ENCODE measurements at regions not wholly inside any gene's neighbourhood (a gene's known extent, or its start where the extent isn't known, plus 50 kb on each side); places are given as distances from the start of the nearest gene placed in this dataset.
A peak's percentile ranks its signal among the peaks of the same experiment; 100 is the strongest.
"Not testable (repeated sequence)": the region's sequence is repeated elsewhere in the genome, so short reads cannot be mapped to it uniquely, and the experiment has no call there.

DNA sequence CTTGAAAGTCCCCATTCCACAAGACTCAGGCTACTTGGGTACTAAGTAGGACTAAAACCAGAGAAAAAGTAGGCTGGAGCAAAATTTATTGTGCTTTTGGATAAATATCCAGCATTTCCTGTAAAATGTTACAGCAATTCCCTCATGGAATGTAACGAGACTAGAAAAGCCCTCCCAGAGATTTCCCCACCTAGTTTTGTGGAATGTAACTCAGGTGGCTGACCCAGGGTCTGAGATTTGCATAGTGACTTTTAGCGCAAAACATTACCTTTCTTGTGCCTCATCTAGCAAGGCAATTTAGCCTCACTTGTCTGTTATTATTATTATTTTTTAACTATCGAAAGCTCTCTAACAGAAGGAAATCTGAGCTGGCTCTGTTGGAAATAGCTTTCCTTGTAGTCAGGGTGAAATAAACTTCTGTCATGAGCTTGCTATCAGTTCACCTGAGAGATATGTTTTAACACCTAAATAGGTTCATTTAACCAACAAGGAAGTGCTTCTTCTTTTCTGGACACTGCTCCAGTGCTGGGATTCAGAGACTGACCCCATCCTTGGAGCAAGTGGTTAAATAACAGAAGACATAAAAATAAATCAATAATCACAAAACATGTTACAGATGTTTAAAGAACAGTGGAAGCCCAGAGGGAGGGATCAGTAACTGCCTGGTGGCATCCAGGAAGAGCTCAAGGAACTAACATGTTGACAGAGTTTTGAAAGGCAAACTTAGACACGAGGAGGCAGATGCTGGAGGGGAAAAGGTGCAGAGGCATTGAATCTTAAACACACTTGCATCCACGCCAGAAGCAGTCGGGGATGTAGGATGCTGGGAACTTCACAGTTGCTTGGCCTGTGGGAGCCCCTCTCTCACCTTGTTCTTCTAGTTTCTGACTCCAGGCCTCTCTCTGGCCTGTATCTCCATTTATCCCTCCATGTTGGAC, 68.3 kb upstream of the RHOU start:
- Mint-ChIP-seq H3K4me3 (no peak overlapping the region), H3K4me1 (no peaks in the 10 kb centered on the region), H3K9me3 (no peaks in the 10 kb centered on the region), H3K36me3 (no peaks in the 10 kb centered on the region), H3K27me3 (peaks cover 0 to 10% of the 10 kb centered on the region in 2 donors), H3K27ac (no peak overlapping the region)
- no peak for ATAC-seq (replicated peaks in 1 of 4)
- H3K36me3 ChIP-seq (ENCODE audit: control insufficient read depth in 2 of 2, extremely low read depth in 1 of 2, insufficient read depth in 1 of 2, low read length in 1 of 2), result no peaks in the 10 kb centered on the region
- peaks cover 0 to 6% of the 10 kb centered on the region in 2 experiments for H3K27me3 ChIP-seq (replicated peaks in 1 of 2; ENCODE audit: control insufficient read depth in 2 of 2, extremely low read depth in 1 of 2, insufficient read depth in 2 of 2, low read length in 1 of 2)
- POLR2A ChIA-PET, result interaction anchor here (0.6 kb wide), 3 partner anchors 188 to 815 kb away, joined by 3 to 13 read pairs (median 4); no protein-coding TSS in a partner anchor
- peaks cover 0 to 3% of the 10 kb centered on the region in 2 experiments for H3K4me1 ChIP-seq (ENCODE audit: control insufficient read depth in 1 of 2, extremely low read depth in 1 of 2, insufficient read depth in 2 of 2, low read length in 2 of 2)
- no peaks in the 10 kb centered on the region for H3K9me3 ChIP-seq
- H3K4me3 ChIP-seq (ENCODE audit: control insufficient read depth in 1 of 2, extremely low read depth in 1 of 2, low read length in 1 of 2), result no peak overlapping the region
- CTCF ChIA-PET, result interaction anchor here in 1 of 2 donors (1.0 to 3.2 kb wide), 3 partner anchors 560 to 815 kb away, joined by 3 to 23 read pairs (median 3); no protein-coding TSS in a partner anchor
- no peak overlapping the region for H3K27ac ChIP-seq (ENCODE audit: low read length)
- DNase-seq, result no peak
- WGBS (ENCODE audit: insufficient coverage), result 83% methylated on average over 2 of the region's 6 CpGs

DNA sequence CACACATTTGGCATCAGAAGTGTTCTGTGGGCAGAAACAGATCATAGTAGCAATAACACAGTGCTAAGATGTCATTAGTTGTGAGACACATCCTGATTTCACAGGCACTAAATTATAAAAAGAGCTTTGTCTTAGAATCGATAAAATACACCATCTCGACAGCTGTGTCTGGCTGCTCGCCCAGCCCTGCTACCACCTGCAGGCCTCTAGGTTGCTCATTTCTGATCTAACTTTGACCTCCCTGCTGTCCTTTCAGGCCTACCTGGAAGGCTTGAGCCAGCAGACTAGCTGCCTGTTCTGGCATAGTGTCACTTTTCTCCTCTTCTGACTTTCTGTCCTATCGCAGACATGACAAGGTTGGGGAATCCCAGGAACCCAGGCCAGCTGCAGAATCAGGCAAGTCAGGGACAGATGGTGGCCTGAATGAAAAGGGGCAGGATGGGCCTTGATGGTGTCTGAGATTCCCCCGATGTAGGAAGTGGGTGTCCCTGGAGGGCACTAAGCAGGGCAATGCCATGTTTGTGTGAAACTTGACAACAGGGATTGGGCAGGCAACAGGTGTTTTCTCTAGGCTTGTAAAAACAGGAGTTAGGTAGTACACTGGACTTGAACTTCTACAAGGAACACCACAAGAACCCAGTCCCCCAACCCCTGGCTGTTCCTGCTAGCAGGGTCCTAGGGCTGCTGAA, 66.6 kb upstream of the RHOU start:
- no peak for ATAC-seq (replicated peaks in 1 of 4)

DNA sequence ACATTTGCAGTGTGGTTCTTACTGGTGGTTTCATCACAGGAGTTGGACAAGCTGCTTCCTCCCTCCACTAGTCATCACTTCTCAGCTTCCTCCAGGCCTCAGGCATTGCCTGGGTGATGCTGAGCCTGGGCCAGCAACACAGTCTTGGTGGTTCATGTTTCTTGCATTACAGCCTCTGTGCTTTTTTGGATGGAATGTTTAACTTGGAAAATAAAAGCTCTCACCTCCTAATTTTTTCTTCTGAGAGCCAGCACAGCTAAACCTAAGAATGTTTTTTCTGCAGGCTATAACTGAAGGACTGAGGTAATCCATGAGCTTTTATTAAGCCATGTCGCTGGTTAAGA, 66.1 kb upstream of the RHOU start:
- POLR2A ChIA-PET, result interaction anchor here (0.5 to 0.6 kb wide), 2 partner anchors 10 to 211 kb away, joined by 5 to 14 read pairs; no protein-coding TSS in a partner anchor
- Mint-ChIP-seq H3K27ac (no peak overlapping the region), H3K4me1 (no peaks in the 10 kb centered on the region), H3K4me3 (no peak overlapping the region), H3K9me3 (no peaks in the 10 kb centered on the region), H3K36me3 (no peaks in the 10 kb centered on the region), H3K27me3 (no peaks in the 10 kb centered on the region)
- WGBS (ENCODE audit: insufficient coverage), result no CpG with 5 or more reads among the region's 1 CpG
- CTCF ChIA-PET, result interaction anchor here (0.6 to 3.2 kb wide), 5 partner anchors 558 to 813 kb away, joined by 3 to 23 read pairs (median 3); no protein-coding TSS in a partner anchor
- no peaks in the 10 kb centered on the region for H3K9me3 ChIP-seq
- DNase-seq (no peak), ATAC-seq (replicated peaks in 1 of 4) (no peak)
- peaks cover 0 to 2% of the 10 kb centered on the region in 2 experiments for H3K27me3 ChIP-seq (replicated peaks in 1 of 2; ENCODE audit: control insufficient read depth in 2 of 2, extremely low read depth in 1 of 2, insufficient read depth in 2 of 2, low read length in 1 of 2)
- H3K4me1 ChIP-seq (ENCODE audit: control insufficient read depth in 1 of 2, extremely low read depth in 1 of 2, insufficient read depth in 2 of 2, low read length in 2 of 2), result peaks cover 0 to 3% of the 10 kb centered on the region in 2 experiments
- no peaks in the 10 kb centered on the region for H3K36me3 ChIP-seq (ENCODE audit: control insufficient read depth in 2 of 2, extremely low read depth in 1 of 2, insufficient read depth in 1 of 2, low read length in 1 of 2)
- no peak overlapping the region for H3K27ac ChIP-seq (ENCODE audit: low read length)
- no peak overlapping the region for H3K4me3 ChIP-seq (ENCODE audit: control insufficient read depth in 1 of 2, extremely low read depth in 1 of 2, low read length in 1 of 2)

More for the DNA sequence above, 66.6 kb upstream of the RHOU start:
- ChIA-PET POLR2A (interaction anchor here (0.5 to 0.6 kb wide), 2 partner anchors 9 to 210 kb away, joined by 5 to 14 read pairs; no protein-coding TSS in a partner anchor), CTCF (interaction anchor here (0.8 to 3.2 kb wide), 4 partner anchors 559 to 814 kb away, joined by 3 to 23 read pairs (median 3); no protein-coding TSS in a partner anchor)
- H3K4me1 Mint-ChIP-seq, result no peaks in the 10 kb centered on the region
- H3K36me3 Mint-ChIP-seq, result no peaks in the 10 kb centered on the region
- peaks cover 0 to 3% of the 10 kb centered on the region in 2 experiments for H3K4me1 ChIP-seq (ENCODE audit: control insufficient read depth in 1 of 2, extremely low read depth in 1 of 2, insufficient read depth in 2 of 2, low read length in 2 of 2)
- no peak overlapping the region for H3K4me3 Mint-ChIP-seq
- H3K4me3 ChIP-seq (ENCODE audit: control insufficient read depth in 1 of 2, extremely low read depth in 1 of 2, low read length in 1 of 2), result no peak overlapping the region
- no peak overlapping the region for H3K27ac ChIP-seq (ENCODE audit: low read length)
- 93% methylated on average over 4 of the region's 5 CpGs for WGBS (ENCODE audit: insufficient coverage)
- no peaks in the 10 kb centered on the region for H3K36me3 ChIP-seq (ENCODE audit: control insufficient read depth in 2 of 2, extremely low read depth in 1 of 2, insufficient read depth in 1 of 2, low read length in 1 of 2)
- H3K27me3 Mint-ChIP-seq, result no peaks in the 10 kb centered on the region
- no peaks in the 10 kb centered on the region for H3K9me3 ChIP-seq
- H3K9me3 Mint-ChIP-seq, result no peaks in the 10 kb centered on the region
- peaks cover 0 to 6% of the 10 kb centered on the region in 2 experiments for H3K27me3 ChIP-seq (replicated peaks in 1 of 2; ENCODE audit: control insufficient read depth in 2 of 2, extremely low read depth in 1 of 2, insufficient read depth in 2 of 2, low read length in 1 of 2)
- no peak for DNase-seq
- H3K27ac Mint-ChIP-seq, result no peak overlapping the region

DNA sequence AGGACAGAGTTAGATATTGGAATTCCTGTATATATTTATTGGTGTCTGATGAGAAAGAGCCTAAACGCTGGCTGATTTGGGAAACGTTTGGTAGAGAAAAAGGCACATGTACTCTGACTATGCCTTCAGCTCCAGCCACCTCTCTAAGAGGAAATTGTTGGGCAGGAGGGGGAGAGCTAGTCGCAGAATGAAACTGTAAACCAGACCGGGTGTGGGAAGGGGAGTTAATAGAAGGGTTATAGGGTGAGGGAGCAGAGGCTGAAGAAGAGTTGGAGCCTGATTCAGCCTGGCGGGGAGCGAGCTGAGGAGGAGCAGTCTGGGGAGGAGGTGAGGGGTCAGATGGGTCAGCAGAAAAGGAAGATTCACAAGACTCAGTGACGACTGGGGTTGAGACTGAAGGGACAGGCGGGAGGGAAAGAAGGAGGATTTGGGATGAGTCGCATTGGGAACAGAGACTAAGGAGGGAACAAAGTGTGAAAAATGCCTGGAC, 54.2 kb upstream of the RHOU start:
- H3K27ac ChIP-seq (ENCODE audit: low read length); POLR2A ChIA-PET; H3K27me3 ChIP-seq (replicated peaks in 1 of 2; ENCODE audit: control insufficient read depth in 2 of 2, extremely low read depth in 1 of 2, insufficient read depth in 2 of 2, low read length in 1 of 2); ATAC-seq (replicated peaks in 1 of 4); DNase-seq; H3K9me3 ChIP-seq; H3K4me3 ChIP-seq (ENCODE audit: control insufficient read depth in 1 of 2, extremely low read depth in 1 of 2, low read length in 1 of 2); H3K36me3 Mint-ChIP-seq; H3K4me1 ChIP-seq (ENCODE audit: control insufficient read depth in 1 of 2, extremely low read depth in 1 of 2, insufficient read depth in 2 of 2, low read length in 2 of 2); H3K36me3 ChIP-seq (ENCODE audit: control insufficient read depth in 2 of 2, extremely low read depth in 1 of 2, insufficient read depth in 1 of 2, low read length in 1 of 2); H3K9me3 Mint-ChIP-seq; H3K4me1 Mint-ChIP-seq; CTCF ChIA-PET: not testable (repeated sequence)
- H3K27ac Mint-ChIP-seq, result peak overlapping the region in 1 of 2 donors; percentile 7
- H3K4me3 Mint-ChIP-seq, result peak overlapping the region in 2 of 3 donors; percentile 1 to 14
- H3K27me3 Mint-ChIP-seq, result peaks cover 32 to 35% of the 10 kb centered on the region in 2 donors
- 56% methylated on average over 8 of the region's 9 CpGs for WGBS (ENCODE audit: insufficient coverage)

DNA sequence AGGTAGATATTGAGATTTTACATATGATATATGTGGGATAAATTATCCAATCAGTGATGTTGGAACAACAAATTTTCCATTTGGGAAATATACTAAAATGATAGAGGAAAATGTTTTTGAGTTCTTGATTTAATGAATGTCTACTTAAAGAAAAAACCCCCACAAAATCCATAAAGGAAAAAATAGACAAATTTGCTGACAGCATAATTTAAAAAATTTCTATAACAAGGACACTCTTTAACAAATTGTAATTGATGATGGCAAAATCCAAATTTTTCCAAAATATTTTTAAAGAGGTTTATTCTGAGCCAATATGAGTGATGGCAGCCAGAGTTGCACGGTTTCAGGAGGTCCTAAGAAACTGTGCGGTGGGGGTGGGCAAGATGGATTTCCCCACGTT, 51.9 kb upstream of the RHOU start:
- Mint-ChIP-seq H3K9me3 (no peaks in the 10 kb centered on the region), H3K4me3 (no peak overlapping the region), H3K4me1 (no peaks in the 10 kb centered on the region), H3K36me3 (no peaks in the 10 kb centered on the region), H3K27ac (no peak overlapping the region), H3K27me3 (peaks cover 36 to 42% of the 10 kb centered on the region in 2 donors)
- Histone ChIP-seq H3K27ac (ENCODE audit: low read length) (no peak overlapping the region), H3K4me1 (ENCODE audit: control insufficient read depth in 1 of 2, extremely low read depth in 1 of 2, insufficient read depth in 2 of 2, low read length in 2 of 2) (no peaks in the 10 kb centered on the region), H3K9me3 (no peaks in the 10 kb centered on the region), H3K4me3 (ENCODE audit: control insufficient read depth in 1 of 2, extremely low read depth in 1 of 2, low read length in 1 of 2) (no peak overlapping the region), H3K36me3 (ENCODE audit: control insufficient read depth in 2 of 2, extremely low read depth in 1 of 2, insufficient read depth in 1 of 2, low read length in 1 of 2) (no peaks in the 10 kb centered on the region), H3K27me3 (replicated peaks in 1 of 2; ENCODE audit: control insufficient read depth in 2 of 2, extremely low read depth in 1 of 2, insufficient read depth in 2 of 2, low read length in 1 of 2) (peaks cover 0 to 15% of the 10 kb centered on the region in 2 experiments)
- 93% methylated on average over 3 of the region's 3 CpGs for WGBS (ENCODE audit: insufficient coverage)
- ATAC-seq (replicated peaks in 1 of 4) (no peak), DNase-seq (no peak)
- ChIA-PET CTCF (no interaction called here), POLR2A (no interaction called here)

DNA sequence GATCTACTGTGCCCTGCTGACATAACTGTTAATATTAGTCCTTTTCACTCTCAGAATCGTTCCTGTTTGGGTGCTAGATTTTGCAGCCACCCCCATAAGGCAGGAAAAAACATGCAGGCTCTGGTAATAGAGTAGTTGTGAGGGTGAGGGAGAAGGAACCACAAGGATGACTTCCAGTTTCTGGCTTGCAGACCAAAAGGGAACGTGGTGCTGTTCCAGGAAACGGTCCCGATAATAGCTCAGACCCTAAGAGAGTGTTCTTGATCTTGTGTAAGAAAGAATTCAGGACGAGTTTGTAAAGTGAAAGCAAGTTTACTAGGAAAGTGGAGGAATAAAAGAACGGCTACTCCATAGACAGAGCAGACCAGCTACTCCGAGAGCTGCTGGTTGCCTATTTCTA, 50.7 kb upstream of the RHOU start:
- H3K27ac ChIP-seq (ENCODE audit: low read length), result no peak overlapping the region
- 81% methylated on average over 5 of the region's 7 CpGs for WGBS (ENCODE audit: insufficient coverage)
- H3K36me3 ChIP-seq (ENCODE audit: control insufficient read depth in 2 of 2, extremely low read depth in 1 of 2, insufficient read depth in 1 of 2, low read length in 1 of 2), result no peaks in the 10 kb centered on the region
- H3K4me3 ChIP-seq (ENCODE audit: control insufficient read depth in 1 of 2, extremely low read depth in 1 of 2, low read length in 1 of 2), result no peak overlapping the region
- no peak overlapping the region for H3K27ac Mint-ChIP-seq
- H3K36me3 Mint-ChIP-seq, result no peaks in the 10 kb centered on the region
- H3K27me3 Mint-ChIP-seq, result peaks cover 36 to 44% of the 10 kb centered on the region in 2 donors
- H3K4me1 Mint-ChIP-seq, result no peaks in the 10 kb centered on the region
- H3K4me3 Mint-ChIP-seq, result no peak overlapping the region
- ChIA-PET CTCF (no interaction called here), POLR2A (no interaction called here)
- ATAC-seq (replicated peaks in 1 of 4) (no peak), DNase-seq (no peak)
- H3K27me3 ChIP-seq (replicated peaks in 1 of 2; ENCODE audit: control insufficient read depth in 2 of 2, extremely low read depth in 1 of 2, insufficient read depth in 2 of 2, low read length in 1 of 2), result peaks cover 0 to 15% of the 10 kb centered on the region in 2 experiments
- no peaks in the 10 kb centered on the region for H3K4me1 ChIP-seq (ENCODE audit: control insufficient read depth in 1 of 2, extremely low read depth in 1 of 2, insufficient read depth in 2 of 2, low read length in 2 of 2)
- H3K9me3 ChIP-seq, result no peaks in the 10 kb centered on the region
- H3K9me3 Mint-ChIP-seq, result no peaks in the 10 kb centered on the region

All from T-cell (primary cell).